Nephron (organoid): ENCODE measurements at regions not wholly inside any gene's neighbourhood (a gene's known extent, or its start where the extent isn't known, plus 50 kb on each side); places are given as distances from the start of the nearest gene placed in this dataset.

ENCODE experiments used
- H3K27ac Mint-ChIP-seq, 3 experiments: 2 replicates each; pipeline ENCODE4 v1.8.0; 2020; ENCODE audit warnings: mixed read lengths in 3 of 3, mild to moderate bottlenecking in 2 of 3, moderate library complexity in 1 of 3
- H3K27me3 Mint-ChIP-seq: 2 replicates; pipeline ENCODE4 v1.8.0; 2021; ENCODE audit warnings: low read depth, mild to moderate bottlenecking, moderate library complexity, mixed read lengths
- H3K36me3 Mint-ChIP-seq: 2 replicates; pipeline ENCODE4 v1.8.0; 2020; ENCODE audit warnings: low read depth, mixed read lengths
- H3K4me1 Mint-ChIP-seq: 2 replicates; pipeline ENCODE4 v1.8.0; 2020; ENCODE audit warnings: mixed read lengths
- H3K4me3 Mint-ChIP-seq, 3 experiments: 2 replicates each; pipeline ENCODE4 v1.8.0; 2020; ENCODE audit warnings: mild to moderate bottlenecking in 3 of 3, mixed read lengths in 3 of 3, moderate library complexity in 2 of 3
- H3K9me3 Mint-ChIP-seq: 2 replicates; pipeline ENCODE4 v1.8.0; 2020; ENCODE audit warnings: mixed read lengths
- CTCF ChIP-seq, 3 experiments: fragments of 200-600 bp; sonication (generic); IDR thresholded peaks; one replicate each; pipeline ENCODE4 v1.5.0; 2021; ENCODE audit warnings: antibody characterized with exemption in 3 of 3; ENCODE audit not compliant: unreplicated experiment in 3 of 3

GRCh38 chr5:164098531-164098930 lies 593.1 kb downstream of the MAT2B start:
- Mint-ChIP-seq H3K4me1 (peaks cover 17% of the 10 kb centered on the region), H3K9me3 (no peaks in the 10 kb centered on the region), H3K27ac (no peak overlapping the region), H3K27me3 (no peaks in the 10 kb centered on the region), H3K36me3 (no peaks in the 10 kb centered on the region), H3K4me3 (no peak overlapping the region)
- TF ChIP-seq CTCF (IDR thresholded peaks at IDR 0.05; ENCODE audit: unreplicated experiment in 3 of 3): no peak

- Mint-ChIP-seq H3K4me1 (peaks cover 15% of the 10 kb centered on the region), H3K27ac (no peak overlapping the region), H3K27me3 (no peaks in the 10 kb centered on the region), H3K36me3 (no peaks in the 10 kb centered on the region), H3K9me3 (no peaks in the 10 kb centered on the region), H3K4me3 (no peak overlapping the region)
- TF ChIP-seq CTCF (IDR thresholded peaks at IDR 0.05; ENCODE audit: unreplicated experiment in 3 of 3): no peak
Observed at GRCh38 chr5:164098979-164099378, 593.6 kb downstream of the MAT2B start.

GRCh38 chr5:164115420-164115819 lies 610.0 kb downstream of the MAT2B start:
- Mint-ChIP-seq H3K9me3 (peaks cover 10% of the 10 kb centered on the region), H3K27me3 (no peaks in the 10 kb centered on the region), H3K27ac (no peak overlapping the region), H3K4me3 (no peak overlapping the region), H3K4me1 (no peaks in the 10 kb centered on the region), H3K36me3 (no peaks in the 10 kb centered on the region)
- TF ChIP-seq CTCF (IDR thresholded peaks at IDR 0.05; ENCODE audit: unreplicated experiment in 3 of 3): no peak

GRCh38 chr5:164119806-164120447 lies 614.5 kb downstream of the MAT2B start:
- no peaks in the 10 kb centered on the region for H3K27me3 Mint-ChIP-seq
- H3K4me3 Mint-ChIP-seq: no peak overlapping the region
- H3K36me3 Mint-ChIP-seq: no peaks in the 10 kb centered on the region
- no peaks in the 10 kb centered on the region for H3K4me1 Mint-ChIP-seq
- no peak for TF ChIP-seq CTCF (IDR thresholded peaks at IDR 0.05; ENCODE audit: unreplicated experiment in 3 of 3)
- no peak overlapping the region for H3K27ac Mint-ChIP-seq
- H3K9me3 Mint-ChIP-seq: peaks cover 16% of the 10 kb centered on the region

GRCh38 chr5:164127527-164127926 lies 622.1 kb downstream of the MAT2B start:
- Mint-ChIP-seq H3K4me3 (no peak overlapping the region), H3K4me1 (no peaks in the 10 kb centered on the region), H3K36me3 (peaks cover 8% of the 10 kb centered on the region), H3K9me3 (peaks cover 42% of the 10 kb centered on the region), H3K27me3 (no peaks in the 10 kb centered on the region), H3K27ac (no peak overlapping the region)
- TF ChIP-seq CTCF (IDR thresholded peaks at IDR 0.05; ENCODE audit: unreplicated experiment in 3 of 3): no peak

- no peak for TF ChIP-seq CTCF (IDR thresholded peaks at IDR 0.05; ENCODE audit: unreplicated experiment in 3 of 3)
- Mint-ChIP-seq H3K4me3 (no peak overlapping the region), H3K27ac (no peak overlapping the region), H3K9me3 (peaks cover 41% of the 10 kb centered on the region), H3K4me1 (no peaks in the 10 kb centered on the region), H3K36me3 (peaks cover 8% of the 10 kb centered on the region), H3K27me3 (no peaks in the 10 kb centered on the region)
Observed at GRCh38 chr5:164132358-164132757, 626.9 kb downstream of the MAT2B start.
